K562 (cell line): ENCODE measurements at regions not wholly inside any gene's neighbourhood (a gene's known extent, or its start where the extent isn't known, plus 50 kb on each side); places are given as distances from the start of the nearest gene placed in this dataset.

Experiments used
- ATAC-seq: fragments of 200-7000 bp; cut with Tn5 transposase; 3 replicates; pipeline ENCODE4 v1.9.1; 2020; ENCODE audit warnings: moderate library complexity
- BruUV-seq: library from RNA; stranded (reverse); fragments of 400-500 nt; replicated peaks from 2 replicates; lab custom pipeline; 2021; lab: Mats Ljungman, UMichigan
- CTCF ChIA-PET: fragments of 300-600 bp; formaldehyde crosslinking; extraction: SDS; loops from one replicate; lab custom pipeline; 2021; ENCODE audit warnings: low intra/inter-chr PET ratio; lab: Yijun Ruan, JAX
- POLR2A ChIA-PET: fragments of 300-600, 350-650 bp; sonication (Branson Sonifier 250); formaldehyde crosslinking; extraction: SDS; loops from one replicate; lab custom pipeline; 2021; ENCODE audit warnings: antibody characterized with exemption, inconsistent platforms; lab: Yijun Ruan, JAX
- DNase-seq, 4 experiments: peaks; one replicate each; pipeline versions ENCODE4 v3.0.0 to v3.0.0-alpha.2; 2011 to 2018; ENCODE audit warnings: low spot score in 3 of 4, mixed read lengths in 3 of 4; ENCODE audit errors: extremely low read depth in 1 of 4
- FAIRE-seq: peaks from 2 replicates; lab custom pipeline; 2011; peaks lifted over from hg19 to GRCh38; lab: Jason Lieb, UNC
- H2AFZ ChIP-seq: 2 replicates; pipeline ENCODE4 v1.6.0; 2011; ENCODE audit warnings: low read depth, low read length, control low read depth, inconsistent platforms
- H3K27ac ChIP-seq: fragments of 200-600 bp; 3 replicates; pipeline ENCODE4 v1.8.0; 2011; ENCODE audit warnings: low read depth, mild to moderate bottlenecking, control low read depth, inconsistent platforms, low read length, moderate library complexity, mixed read lengths; ENCODE audit errors: extremely low read depth
- H3K27me3 ChIP-seq, 2 experiments: fragments of 300-600 bp in 1 of 2; 2 replicates in 1 of 2; 3 replicates in 1 of 2; pipeline versions ENCODE4 v1.6.0 to v1.8.0; 2011; ENCODE audit warnings: inconsistent platforms in 2 of 2, low read length in 2 of 2, mild to moderate bottlenecking in 1 of 2, mixed read lengths in 1 of 2, moderate library complexity in 1 of 2; ENCODE audit not compliant: control insufficient read depth in 2 of 2, insufficient read depth in 2 of 2
- H3K36me3 ChIP-seq: fragments of 300-600 bp; 3 replicates; pipeline ENCODE4 v1.8.0; 2011; ENCODE audit warnings: mild to moderate bottlenecking, low read length, inconsistent platforms; ENCODE audit not compliant: control insufficient read depth, insufficient read depth
- H3K4me1 ChIP-seq, 2 experiments: fragments of 200-600 bp in 1 of 2; replicated peaks in 1 of 2; 2 replicates in 1 of 2; 3 replicates in 1 of 2; pipeline versions ENCODE4 v1.5.1 to v1.8.0; 2011; ENCODE audit warnings: inconsistent platforms in 2 of 2, low read length in 2 of 2, mild to moderate bottlenecking in 1 of 2, mixed read lengths in 1 of 2, moderate library complexity in 1 of 2; ENCODE audit not compliant: control insufficient read depth in 2 of 2, insufficient read depth in 2 of 2
- H3K4me2 ChIP-seq: 2 replicates; pipeline ENCODE4 v1.6.1; 2011; ENCODE audit warnings: low read length, control low read depth, inconsistent platforms, mixed read lengths; ENCODE audit not compliant: insufficient read depth
- H3K4me3 ChIP-seq: fragments of 200-600 bp; sonication (generic), shearing (Covaris generic); 2 replicates; pipeline ENCODE4 v1.5.1; 2016; ENCODE audit warnings: control low read depth, inconsistent platforms
- H3K79me2 ChIP-seq: fragments of 200-600 bp; 3 replicates; pipeline ENCODE4 v1.8.0; 2011; ENCODE audit warnings: low read length, inconsistent platforms; ENCODE audit not compliant: control insufficient read depth, insufficient read depth
- H3K9ac ChIP-seq, 2 experiments: 2 replicates each; pipeline versions ENCODE4 v1.6.0 to v1.6.1; 2011; ENCODE audit warnings: low read depth in 2 of 2, low read length in 2 of 2, control low read depth in 1 of 2, inconsistent platforms in 1 of 2, mild to moderate bottlenecking in 1 of 2, mixed read lengths in 1 of 2; ENCODE audit not compliant: insufficient read depth in 1 of 2
- H3K9me1 ChIP-seq: one replicate; pipeline ENCODE4 v1.6.0; 2011; ENCODE audit warnings: inconsistent platforms, mild to moderate bottlenecking, low read length, moderate library complexity; ENCODE audit not compliant: control insufficient read depth, insufficient read depth
- H3K9me3 ChIP-seq: replicated peaks from 2 replicates; pipeline ENCODE4 v1.5.1; 2011; ENCODE audit warnings: low read depth, low read length, inconsistent platforms; ENCODE audit not compliant: control insufficient read depth, insufficient read depth
- H4K20me1 ChIP-seq: replicated peaks from 2 replicates; pipeline ENCODE4 v1.6.1; 2011; ENCODE audit warnings: low read length, inconsistent platforms, mixed read lengths; ENCODE audit not compliant: control insufficient read depth, insufficient read depth
- CEBPB ChIP-seq: fragments of 450-650 bp; IDR thresholded peaks from 2 replicates; pipeline ENCODE4 v1.6.1; 2016; ENCODE audit warnings: missing genetic modification characterization, missing compliant biosample characterization
- ESRRB ChIP-seq: fragments of 250-450 bp; sonication (Bioruptor Pico); IDR thresholded peaks from 2 replicates; pipeline ENCODE4 v1.5.0; 2020; ENCODE audit warnings: mild to moderate bottlenecking, moderate library complexity, borderline replicate concordance
- FOXK2 ChIP-seq, 2 experiments: fragments of 450-650 bp; IDR thresholded peaks in 1 of 2; conservative IDR thresholded peaks in 1 of 2; 2 replicates each; pipeline ENCODE4 v1.6.1; 2016; ENCODE audit warnings: low read depth in 2 of 2, mild to moderate bottlenecking in 1 of 2
- FOXO4 ChIP-seq: fragments of 450-650 bp; formaldehyde crosslinking; IDR thresholded peaks from 2 replicates; pipeline ENCODE4 v1.4.0; 2020; ENCODE audit warnings: mild to moderate bottlenecking, moderate library complexity
- HCFC1 ChIP-seq: IDR thresholded peaks from 2 replicates; pipeline ENCODE4 v1.6.1; 2012; ENCODE audit warnings: low read depth, low read length, improper control_type of control experiment
- PHTF2 ChIP-seq: fragments of 250-450 bp; sonication (Bioruptor Pico); IDR thresholded peaks from 2 replicates; pipeline ENCODE4 v1.5.0; 2021; ENCODE audit warnings: mild to moderate bottlenecking
- RFX1 ChIP-seq: fragments of 450-650 bp; IDR thresholded peaks from 2 replicates; pipeline ENCODE4 v1.6.1; 2016; ENCODE audit warnings: mild to moderate bottlenecking, moderate library complexity
- ZKSCAN3 ChIP-seq: fragments of 250-450 bp; sonication (Bioruptor Pico); IDR thresholded peaks from 2 replicates; pipeline ENCODE4 v1.4.0; 2020
- ZNF79 ChIP-seq: fragments of 250-450 bp; sonication (Bioruptor Pico); IDR thresholded peaks from 2 replicates; pipeline ENCODE4 v1.4.0; 2020; ENCODE audit warnings: low read depth, mild to moderate bottlenecking, moderate library complexity
- WGBS: fragments of 100-300 bp; shearing (Covaris generic); methylation state at CpG from one replicate; pipeline ENCODE4 v1.1.6; 2016; ENCODE audit warnings: low coverage, mixed read lengths; ENCODE audit not compliant: insufficient coverage; ENCODE audit errors: missing lambda C conversion rate; 5-methylcytosine and 5-hydroxymethylcytosine counted together
- in situ Hi-C: fragments of 300-500 bp; cut with MboI; formaldehyde crosslinking; loops from 4 replicates; pipeline ENCODE4 v1.15.0; 2018; ENCODE audit warnings: inconsistent platforms, mixed read lengths
- intact Hi-C: fragments of 100-400 bp; cut with micrococcal nuclease; formaldehyde crosslinking; loops from 2 replicates; pipeline ENCODE4 v1.14.2; 2022

GRCh38 chr1:168476588-168477385, 67.0 kb downstream of the XCL2 start:
- Histone ChIP-seq H3K9ac (no peak overlapping the region), H3K27me3 (peaks cover 0 to 9% of the 10 kb centered on the region in 2 experiments; a peak in 1 of 5 replicates), H3K4me3 (no peak overlapping the region), H3K36me3 (no peaks in the 10 kb centered on the region), H2AFZ (no peak overlapping the region), H3K4me1 (no peaks in the 10 kb centered on the region; a peak in 1 of 5 replicates), H3K79me2 (no peaks in the 10 kb centered on the region), H3K9me3 (peaks cover 5% of the 10 kb centered on the region), H3K9me1 (no peaks in the 10 kb centered on the region), H3K27ac (no peak overlapping the region), H3K4me2 (no peak overlapping the region; the same call in 1 of the 2 replicates), H4K20me1 (no peaks in the 10 kb centered on the region)
- WGBS, result 5% methylated on average over 7 of the region's 7 CpGs
- BruUV-seq, result no TSS peak
- intact Hi-C loops, result no loop called here
- TF ChIP-seq HCFC1, result no peak
- no peak for TF ChIP-seq FOXK2 (conservative IDR thresholded peaks at IDR 0.05 in 1 of 2, IDR thresholded peaks at IDR 0.05 in 1 of 2; ENCODE audit: low read depth in 2 of 2)
- TF ChIP-seq ESRRB (CRISPR knock-in tag), result no peak
- TF ChIP-seq FOXO4, result no peak
- TF ChIP-seq ZNF79 (CRISPR knock-in tag), result no peak
- 0 out of 2 replicates have a peak, but pooled peaks have one; percentile 10 for TF ChIP-seq CEBPB
- no peak for TF ChIP-seq PHTF2 (CRISPR knock-in tag)
- no peak for TF ChIP-seq ZKSCAN3 (CRISPR knock-in tag)
- peak; percentile 70 for TF ChIP-seq RFX1
- no peak for FAIRE-seq
- no peak for DNase-seq
- ChIA-PET CTCF (no interaction called here), POLR2A (interaction anchor here (1.0 to 1.4 kb wide), 2 partner anchors 11 to 15 kb away, joined by 3 to 7 read pairs; no protein-coding TSS in a partner anchor)
- peak; percentile 42; the same call in 2 of the 3 replicates for ATAC-seq
- in situ Hi-C loops, result no loop called here
